EL (cell line): ENCODE measurements at regions not wholly inside any gene's neighbourhood (a gene's known extent, or its start where the extent isn't known, plus 50 kb on each side); places are given as distances from the start of the nearest gene placed in this dataset.

Source experiments
- DNase-seq: peaks from one replicate; pipeline ENCODE4 v3.0.0-alpha.2; 2016

- DNase-seq = no peak
Observed at GRCh38 chr3:132189601-132190000, 127.6 kb upstream of the ACP3 start.

GRCh38 chr3:132196113-132196512, 121.1 kb upstream of the ACP3 start:
- no peak for DNase-seq

GRCh38 chr3:132198516-132198915, 118.7 kb upstream of the ACP3 start:
- no peak for DNase-seq

GRCh38 chr3:132199451-132199850, 117.8 kb upstream of the ACP3 start:
- no peak for DNase-seq

- no peak for DNase-seq
Observed at GRCh38 chr3:132202586-132202985, 114.6 kb upstream of the ACP3 start.

- no peak for DNase-seq
Observed at GRCh38 chr3:132203889-132204596, 113.2 kb upstream of the ACP3 start.

- no peak for DNase-seq
Observed at GRCh38 chr3:132205609-132206008, 111.6 kb upstream of the ACP3 start.

GRCh38 chr3:132209855-132210254, 107.4 kb upstream of the ACP3 start:
- DNase-seq = no peak

- no peak for DNase-seq
Observed at GRCh38 chr3:132210476-132211346, 106.5 kb upstream of the ACP3 start.

- no peak for DNase-seq
Observed at GRCh38 chr3:132211896-132212295, 105.3 kb upstream of the ACP3 start.

GRCh38 chr3:132218817-132219755, 98.1 kb upstream of the ACP3 start:
- no peak for DNase-seq

- no peak for DNase-seq
Observed at GRCh38 chr3:132220986-132221385, 96.2 kb upstream of the ACP3 start.

GRCh38 chr3:132222868-132223538, 94.2 kb upstream of the ACP3 start:
- no peak for DNase-seq

- no peak for DNase-seq
Observed at GRCh38 chr3:132225664-132226063, 91.5 kb upstream of the ACP3 start.

- peak; percentile 9 for DNase-seq
Observed at GRCh38 chr3:132228923-132229322, 88.3 kb upstream of the ACP3 start.

GRCh38 chr3:132229641-132230040, 87.6 kb upstream of the ACP3 start:
- no peak for DNase-seq

GRCh38 chr3:132230156-132231000, 86.8 kb upstream of the ACP3 start:
- DNase-seq = no peak

- peak; percentile 28 for DNase-seq
Observed at GRCh38 chr3:132231633-132232032, 85.6 kb upstream of the ACP3 start.

- no peak for DNase-seq
Observed at GRCh38 chr3:132232231-132232792, 84.9 kb upstream of the ACP3 start.

- DNase-seq = no peak
Observed at GRCh38 chr3:132236701-132237651, 80.2 kb upstream of the ACP3 start.
